ENCODE measurements at regions not wholly inside any gene's neighbourhood (a gene's known extent, or its start where the extent isn't known, plus 50 kb on each side); places are given as distances from the start of the nearest gene placed in this dataset.
"Not testable (repeated sequence)": the region's sequence is repeated elsewhere in the genome, so short reads cannot be mapped to it uniquely, and the experiment has no call there.

GRCh38 chr1:208990456-208990855, 593.1 kb upstream of the CAMK1G start:
- DNase-seq (ENCODE audit: low read depth) = no peak
- Histone ChIP-seq H3K4me3 (ENCODE audit: low read depth, low read length) (no peak overlapping the region), H3K27me3 (ENCODE audit: control insufficient read depth, insufficient read depth, low read length) (no peaks in the 10 kb centered on the region), H3K36me3 (ENCODE audit: control insufficient read depth, insufficient read depth, low read length) (no peaks in the 10 kb centered on the region)
- TF ChIP-seq CTCF (IDR thresholded peaks at IDR 0.05; ENCODE audit: insufficient read depth, low read length, poor library complexity, severe bottlenecking) = no peak

DNA sequence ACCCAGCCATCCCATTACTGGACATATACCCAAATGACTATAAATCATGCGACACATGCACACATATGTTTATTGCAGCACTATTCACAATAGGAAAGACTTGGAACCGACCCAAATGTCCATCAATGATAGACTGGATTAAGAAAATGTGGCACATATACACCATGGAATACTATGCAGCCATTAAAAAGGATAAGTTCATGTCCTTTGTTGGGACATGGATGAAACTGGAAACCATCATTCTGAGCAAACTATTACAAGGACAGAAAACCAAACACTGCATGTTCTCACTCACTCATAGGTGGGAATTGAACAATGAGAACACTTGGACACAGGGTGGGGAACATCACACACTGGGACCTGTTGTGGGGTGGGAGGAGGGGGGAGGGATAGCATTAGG, 586.5 kb upstream of the CAMK1G start:
- not testable (repeated sequence) for H3K27me3 ChIP-seq (ENCODE audit: control insufficient read depth, insufficient read depth, low read length); H3K4me3 ChIP-seq (ENCODE audit: low read depth, low read length); H3K36me3 ChIP-seq (ENCODE audit: control insufficient read depth, insufficient read depth, low read length); DNase-seq (ENCODE audit: low read depth)

- no peak overlapping the region for H3K4me3 ChIP-seq (ENCODE audit: low read depth, low read length)
- DNase-seq (ENCODE audit: low read depth) = no peak
- H3K27me3 ChIP-seq (ENCODE audit: control insufficient read depth, insufficient read depth, low read length) = no peaks in the 10 kb centered on the region
- TF ChIP-seq CTCF (IDR thresholded peaks at IDR 0.05; ENCODE audit: insufficient read depth, low read length, poor library complexity, severe bottlenecking) = peak; percentile 29
- H3K36me3 ChIP-seq (ENCODE audit: control insufficient read depth, insufficient read depth, low read length) = no peaks in the 10 kb centered on the region
Measured at GRCh38 chr1:208997726-208998312, 585.7 kb upstream of the CAMK1G start.

GRCh38 chr1:209008586-209008985, 574.9 kb upstream of the CAMK1G start:
- DNase-seq (ENCODE audit: low read depth) = no peak
- no peak for TF ChIP-seq CTCF (IDR thresholded peaks at IDR 0.05; ENCODE audit: insufficient read depth, low read length, poor library complexity, severe bottlenecking)

GRCh38 chr1:209010475-209011230, 572.9 kb upstream of the CAMK1G start:
- no peaks in the 10 kb centered on the region for H3K36me3 ChIP-seq (ENCODE audit: control insufficient read depth, insufficient read depth, low read length)
- H3K4me3 ChIP-seq (ENCODE audit: low read depth, low read length) = no peak overlapping the region
- no peak for TF ChIP-seq CTCF (IDR thresholded peaks at IDR 0.05; ENCODE audit: insufficient read depth, low read length, poor library complexity, severe bottlenecking)
- H3K27me3 ChIP-seq (ENCODE audit: control insufficient read depth, insufficient read depth, low read length) = no peaks in the 10 kb centered on the region
- DNase-seq (ENCODE audit: low read depth) = no peak

More at GRCh38 chr1:209008586-209008985, 574.9 kb upstream of the CAMK1G start:
- Histone ChIP-seq H3K27me3 (ENCODE audit: control insufficient read depth, insufficient read depth, low read length) (no peaks in the 10 kb centered on the region), H3K36me3 (ENCODE audit: control insufficient read depth, insufficient read depth, low read length) (no peaks in the 10 kb centered on the region), H3K4me3 (ENCODE audit: low read depth, low read length) (no peak overlapping the region)

DNA sequence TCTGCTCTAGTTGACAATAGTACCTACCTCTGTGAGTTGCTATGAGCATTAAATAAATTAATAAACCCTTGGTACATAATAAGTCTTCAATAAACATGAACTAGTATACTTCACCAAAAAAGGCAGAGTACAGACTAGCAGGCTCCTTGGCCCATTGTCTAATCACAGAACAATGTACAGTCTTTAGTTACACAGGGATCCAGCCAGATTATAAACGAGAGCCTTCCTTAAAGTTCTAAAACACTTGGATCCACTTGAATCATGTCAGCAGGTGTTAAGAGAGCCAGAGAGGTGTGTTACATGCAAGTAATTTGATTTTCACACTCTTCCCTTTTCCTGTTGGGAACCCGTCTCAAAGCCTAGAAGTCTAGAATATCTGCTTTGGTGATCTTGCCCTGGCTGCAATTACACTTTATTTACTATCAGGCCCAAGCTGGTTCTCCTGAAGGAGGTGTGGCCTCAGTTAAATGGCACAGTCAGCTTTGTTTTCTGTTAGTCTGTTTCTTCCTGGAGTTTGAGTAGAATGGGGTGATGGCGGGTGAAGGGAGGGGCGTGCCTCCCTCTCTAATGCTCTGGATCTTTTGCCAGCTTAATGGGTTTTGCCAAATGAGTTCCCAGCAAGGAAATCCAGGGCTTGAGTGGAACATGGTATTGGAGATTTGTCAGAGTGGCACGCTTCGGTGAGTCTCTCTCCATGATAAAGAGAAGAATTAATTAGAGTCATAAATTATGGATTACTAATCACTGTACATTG, 570.9 kb upstream of the CAMK1G start:
- no peaks in the 10 kb centered on the region for H3K36me3 ChIP-seq (ENCODE audit: control insufficient read depth, insufficient read depth, low read length)
- no peak for DNase-seq (ENCODE audit: low read depth)
- no peaks in the 10 kb centered on the region for H3K27me3 ChIP-seq (ENCODE audit: control insufficient read depth, insufficient read depth, low read length)
- TF ChIP-seq CTCF (IDR thresholded peaks at IDR 0.05; ENCODE audit: insufficient read depth, low read length, poor library complexity, severe bottlenecking) = no peak
- H3K4me3 ChIP-seq (ENCODE audit: low read depth, low read length) = no peak overlapping the region
